HG02938 (cell line): ENCODE measurements at regions not wholly inside any gene's neighbourhood (a gene's known extent, or its start where the extent isn't known, plus 50 kb on each side); places are given as distances from the start of the nearest gene placed in this dataset.
"Not testable (repeated sequence)": the region's sequence is repeated elsewhere in the genome, so short reads cannot be mapped to it uniquely, and the experiment has no call there.

Experiments used
- ATAC-seq: cut with Tn5 transposase; IDR thresholded peaks from one replicate; pipeline ENCODE4 v1.9.1; 2021; ENCODE audit warnings: mild to moderate bottlenecking, moderate library complexity; ENCODE audit not compliant: unreplicated experiment

DNA sequence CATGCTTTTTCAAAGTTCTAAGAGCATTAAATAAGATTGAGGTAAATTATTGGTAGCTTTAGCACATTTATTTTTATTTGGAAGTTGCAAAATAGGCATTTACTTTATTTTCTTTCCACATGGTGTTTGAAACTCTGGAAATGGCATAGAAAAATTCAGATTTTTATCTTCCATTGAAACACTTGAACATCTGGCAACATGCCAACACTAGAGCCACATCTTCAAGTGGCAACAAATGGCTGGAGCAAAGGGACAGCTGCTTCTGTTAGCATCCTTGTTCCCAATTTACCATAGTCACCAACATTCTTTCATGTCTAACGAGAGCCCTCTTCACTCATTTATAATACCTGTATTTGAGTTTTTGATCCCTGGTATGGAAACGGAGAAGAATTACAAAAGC lies 539.9 kb downstream of the ZNF608 start:
- no peak for ATAC-seq

DNA sequence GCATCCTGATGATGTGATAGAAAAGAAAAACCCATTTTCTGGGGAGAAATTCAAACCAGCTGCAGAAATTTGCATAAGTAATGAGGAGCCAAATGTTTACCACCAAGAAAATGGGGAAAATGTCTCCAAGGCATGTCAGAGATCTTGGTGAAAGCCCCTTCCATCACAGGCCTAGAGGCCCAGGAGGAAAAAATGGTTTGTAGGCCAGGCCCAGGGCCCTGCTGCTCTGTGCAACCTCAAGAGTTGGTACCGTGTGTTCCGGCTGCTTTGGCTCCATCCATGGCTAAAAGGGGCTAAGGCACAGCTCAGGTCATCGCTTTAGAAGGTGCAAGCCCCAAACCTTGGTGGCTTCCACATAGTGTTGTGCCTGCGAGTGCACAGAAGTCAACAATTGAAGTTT lies 543.1 kb downstream of the ZNF608 start:
- ATAC-seq, result no peak

DNA sequence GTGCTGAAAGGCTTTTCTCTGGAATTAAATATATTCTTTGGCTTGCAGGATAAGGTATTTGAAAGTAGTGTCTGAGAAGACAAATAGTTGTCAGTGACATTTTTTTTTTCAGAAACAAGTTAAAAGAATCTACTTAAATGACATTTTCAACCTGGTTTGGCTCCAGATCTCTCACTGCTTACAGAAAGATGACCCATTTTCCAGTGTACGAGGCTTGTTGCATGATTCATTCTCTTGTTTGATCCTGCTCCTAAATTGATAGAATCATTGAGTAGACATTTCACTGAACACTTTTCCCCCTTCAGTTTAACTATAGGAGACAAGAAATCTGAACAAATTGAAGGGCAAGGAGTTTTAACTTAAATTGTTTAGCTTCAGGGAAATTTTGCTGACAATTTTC lies 546.1 kb downstream of the ZNF608 start:
- ATAC-seq, result no peak

DNA sequence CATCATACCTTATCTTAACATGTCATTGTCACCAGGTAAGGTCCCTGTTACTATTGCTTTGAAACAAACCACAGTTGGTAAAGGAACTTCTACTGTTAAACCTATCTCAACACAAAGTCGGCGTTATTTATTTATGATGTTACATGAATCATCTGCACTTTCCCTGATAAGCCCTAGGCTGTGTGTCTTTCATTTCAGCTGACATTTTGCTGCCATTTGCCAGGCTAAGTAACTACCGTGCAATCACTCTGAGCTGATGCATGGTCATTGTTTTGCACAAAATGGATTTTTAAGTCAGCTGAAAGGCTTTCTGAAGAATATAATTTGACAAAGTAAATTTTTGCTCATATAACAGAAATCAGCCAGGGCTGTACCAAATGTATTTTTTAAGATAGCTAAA lies 546.5 kb downstream of the ZNF608 start:
- no peak for ATAC-seq

DNA sequence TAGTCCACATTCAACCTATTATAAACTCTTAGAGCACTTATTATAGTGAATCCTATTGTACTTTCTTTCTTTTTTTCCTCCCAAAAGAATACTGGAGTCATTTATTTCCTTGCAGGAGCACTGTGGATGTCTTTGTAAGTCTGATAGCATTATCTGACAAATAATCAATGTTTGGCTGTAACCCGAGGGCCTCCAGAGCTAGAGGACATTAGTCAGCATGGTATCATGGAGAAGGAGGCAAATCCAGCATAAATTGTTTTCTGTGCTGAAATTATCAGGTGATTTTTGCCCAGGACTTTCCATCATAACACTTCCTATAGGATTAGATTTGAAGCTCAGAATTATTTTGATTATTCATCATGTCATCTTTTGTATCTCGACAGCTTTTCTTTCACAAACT lies 551.0 kb downstream of the ZNF608 start:
- no peak for ATAC-seq

DNA sequence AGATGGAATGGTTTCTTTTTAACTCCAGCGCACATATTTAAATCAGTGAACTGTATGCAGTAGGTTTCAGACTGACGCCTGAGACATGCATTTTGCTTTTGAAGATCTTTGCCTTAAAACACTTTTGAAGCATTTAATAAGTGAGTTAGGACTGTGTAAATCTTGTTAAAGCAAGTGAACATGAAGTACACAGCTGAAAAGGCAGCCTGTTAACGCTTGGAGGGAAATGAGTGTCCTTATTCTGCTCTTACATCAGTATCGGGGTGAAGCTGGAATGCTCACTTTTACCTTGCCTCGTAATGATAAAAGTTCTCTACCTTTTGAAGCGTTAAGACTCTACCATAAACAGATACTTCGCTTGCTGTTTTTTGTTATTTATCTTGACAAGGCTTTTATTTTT lies 552.2 kb downstream of the ZNF608 start:
- no peak for ATAC-seq

DNA sequence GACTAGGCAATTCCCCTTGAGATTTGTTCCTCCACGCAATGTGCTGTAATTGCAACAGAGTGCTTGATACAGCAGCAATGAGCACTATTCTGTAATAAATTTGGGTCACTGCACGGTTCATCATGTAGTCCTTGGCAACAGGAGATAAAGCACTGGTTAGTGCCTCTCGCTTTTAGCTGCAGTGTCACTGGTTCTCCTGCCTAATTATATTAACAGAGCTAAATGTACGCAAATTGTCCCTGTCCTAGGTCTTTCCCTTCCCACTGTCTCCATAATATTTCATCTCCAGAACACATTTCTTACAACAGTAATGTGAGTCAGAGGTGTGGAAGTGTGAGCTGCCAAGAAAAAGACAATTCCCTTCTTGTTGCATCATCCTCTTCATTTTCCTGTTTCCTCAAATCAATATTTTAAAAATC lies 553.1 kb downstream of the ZNF608 start:
- ATAC-seq, result no peak

DNA sequence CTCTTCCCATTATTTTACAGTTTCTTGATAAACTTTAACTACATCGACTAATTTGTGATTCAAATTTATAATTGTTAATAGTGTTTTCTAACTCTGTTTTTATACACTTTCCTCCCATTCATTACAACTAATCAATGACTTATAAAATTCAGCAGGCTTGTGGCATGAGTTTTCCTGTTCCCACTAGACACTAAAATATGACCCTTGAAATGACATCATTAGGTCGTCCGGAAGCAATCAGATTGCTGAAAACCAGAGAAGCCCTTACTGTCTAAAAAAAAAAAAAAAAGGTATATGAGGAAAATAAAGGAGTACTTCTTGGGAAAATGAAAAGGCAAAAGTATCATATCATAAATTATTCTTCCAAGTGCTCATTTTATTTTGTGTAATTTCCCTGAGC lies 553.7 kb downstream of the ZNF608 start:
- no peak for ATAC-seq

DNA sequence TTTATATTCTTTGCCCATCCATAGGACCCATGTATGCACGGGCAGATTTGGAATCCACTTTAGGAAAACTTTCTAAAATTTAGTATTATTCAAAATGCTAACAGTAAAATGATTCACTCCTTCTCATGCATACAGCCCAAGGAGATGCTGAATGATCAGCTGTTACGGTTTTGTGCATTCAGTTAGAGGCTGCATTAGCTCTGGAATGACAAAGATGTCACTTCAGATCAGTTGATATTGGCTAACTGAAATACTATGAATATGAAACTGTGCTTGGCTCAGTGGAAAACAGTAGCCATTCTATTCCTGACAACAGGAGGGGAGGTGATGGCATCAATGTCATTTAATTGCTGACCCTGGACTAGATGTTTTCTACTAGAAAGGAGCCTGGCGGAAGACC lies 560.7 kb downstream of the ZNF608 start:
- ATAC-seq, result no peak

DNA sequence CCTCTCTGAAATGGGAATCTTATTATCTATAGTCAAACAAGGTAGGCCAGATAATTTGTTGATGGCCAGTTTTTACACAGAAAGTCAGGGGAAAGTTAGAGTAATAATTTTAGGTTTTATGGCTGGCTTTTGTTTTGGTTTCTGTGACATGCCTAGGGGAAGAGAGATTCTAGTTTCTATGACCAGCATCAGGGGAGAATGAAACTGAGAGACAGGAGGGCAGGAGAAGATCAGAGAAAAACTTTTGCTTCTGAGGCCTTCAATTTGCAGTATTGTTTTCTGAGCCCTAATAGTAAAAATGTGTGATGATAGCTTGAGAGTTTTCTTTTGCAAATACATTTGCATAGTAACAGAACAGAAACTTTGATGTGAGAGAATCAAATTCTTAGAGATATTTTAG lies 564.3 kb downstream of the ZNF608 start:
- no peak for ATAC-seq

DNA sequence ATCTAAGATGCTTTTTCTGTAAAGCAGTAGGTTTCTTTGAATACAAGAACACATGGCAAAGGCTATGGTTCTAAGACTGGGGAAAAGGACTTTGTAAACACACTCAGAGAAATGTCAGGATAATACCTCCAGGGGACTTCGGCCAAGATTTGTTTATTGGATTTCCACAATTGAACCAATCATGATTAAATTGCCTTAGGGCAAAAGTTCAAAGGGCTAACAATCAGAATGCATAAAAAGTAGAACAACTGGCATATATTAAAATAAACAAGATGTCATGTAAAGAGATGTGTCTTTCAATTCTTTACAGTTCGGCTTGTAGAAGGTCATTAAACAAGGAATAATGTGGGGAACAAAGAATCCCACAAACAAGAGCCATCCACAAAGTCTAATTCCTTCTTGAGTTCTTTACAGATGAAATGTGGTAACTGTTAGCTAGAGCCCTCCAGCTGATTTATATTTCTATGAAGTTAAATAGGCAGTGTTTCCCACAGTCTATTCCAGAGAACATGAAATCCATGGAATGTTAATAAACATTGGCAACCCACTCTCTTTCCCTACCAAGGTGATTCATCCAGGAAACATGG lies 565.5 kb downstream of the ZNF608 start:
- no peak for ATAC-seq

DNA sequence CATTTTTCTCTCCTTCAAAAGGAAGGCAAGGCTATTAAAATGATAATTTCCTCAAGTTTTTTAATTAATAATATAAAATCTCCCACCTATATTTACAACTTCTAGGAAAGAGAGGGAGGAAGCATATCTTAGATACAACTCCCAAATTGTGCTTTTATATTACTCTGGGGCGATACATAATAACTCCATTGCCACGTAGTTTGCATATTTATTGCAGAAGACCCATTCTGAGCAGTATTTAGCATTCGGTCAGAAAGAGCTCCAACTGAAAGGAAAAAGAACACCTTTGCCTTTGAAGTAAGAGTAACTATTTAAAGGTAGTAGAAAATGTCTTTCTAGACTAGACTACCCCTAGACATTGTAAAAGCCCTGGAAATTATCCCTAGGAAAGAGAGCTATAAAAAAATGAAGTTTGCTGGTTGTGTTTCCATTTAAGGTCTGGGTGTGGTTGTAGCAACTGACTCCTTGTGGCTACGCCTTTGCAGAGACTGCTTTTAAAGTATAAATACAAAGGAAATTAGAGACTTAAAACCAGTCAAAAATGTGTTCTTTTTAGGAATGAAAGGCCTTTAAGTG lies 566.1 kb downstream of the ZNF608 start:
- ATAC-seq, result no peak

DNA sequence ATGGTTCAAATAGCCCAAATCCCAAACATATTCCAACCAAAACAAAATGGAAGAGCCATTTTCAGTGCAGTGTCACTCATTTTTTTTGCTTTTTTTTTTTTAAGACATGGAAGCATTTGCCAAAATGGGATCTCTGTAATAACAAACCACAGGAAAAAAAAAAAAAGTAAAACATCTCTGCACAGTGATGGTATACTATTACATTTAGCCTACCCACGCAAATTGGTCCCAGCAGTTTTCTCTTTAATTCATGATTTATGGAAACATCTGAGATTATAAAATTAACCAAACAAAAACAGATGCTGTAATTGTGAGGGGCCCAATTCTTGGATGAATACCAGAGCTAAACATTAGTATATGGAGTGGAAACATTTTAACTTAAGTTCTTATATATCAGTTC lies 566.6 kb downstream of the ZNF608 start:
- ATAC-seq, result no peak

DNA sequence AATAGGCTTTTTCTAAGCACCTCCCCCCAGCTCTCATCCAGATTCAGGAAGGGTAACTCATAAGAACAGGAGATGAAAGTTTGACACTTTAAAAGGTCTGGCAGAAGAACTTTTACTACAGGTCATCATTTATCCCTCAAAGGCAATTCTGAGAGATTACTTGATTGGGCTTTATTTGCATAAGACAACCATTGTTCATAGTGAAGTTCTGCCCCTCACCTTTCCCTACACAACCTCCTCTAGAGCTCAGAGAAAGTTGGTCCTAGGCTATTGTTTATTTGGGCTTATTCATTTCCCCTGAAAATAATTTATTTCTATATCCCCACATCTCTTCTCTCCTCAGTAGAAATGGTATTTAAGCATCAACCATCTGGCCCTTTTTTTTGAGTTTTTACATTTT lies 568.4 kb downstream of the ZNF608 start:
- no peak for ATAC-seq

DNA sequence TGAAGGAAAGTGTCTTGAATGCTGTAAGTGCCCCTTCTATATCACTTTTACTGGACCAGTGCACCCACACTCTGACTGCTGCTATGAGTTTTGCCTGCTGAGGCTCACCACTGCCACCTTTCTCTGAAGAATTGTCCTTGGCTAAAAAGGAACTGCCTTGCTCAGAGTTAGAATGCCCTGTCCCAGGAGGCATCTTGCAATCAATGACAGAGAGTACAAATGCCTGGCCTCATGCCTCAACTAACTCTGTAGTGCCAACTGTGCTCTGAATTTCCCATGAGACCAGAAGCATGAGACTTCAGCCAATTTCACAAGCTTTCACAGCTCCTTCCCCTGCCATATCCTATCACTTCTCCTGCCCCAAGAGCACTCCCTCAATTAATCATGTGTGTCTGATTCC lies 569.7 kb downstream of the ZNF608 start:
- no peak for ATAC-seq

DNA sequence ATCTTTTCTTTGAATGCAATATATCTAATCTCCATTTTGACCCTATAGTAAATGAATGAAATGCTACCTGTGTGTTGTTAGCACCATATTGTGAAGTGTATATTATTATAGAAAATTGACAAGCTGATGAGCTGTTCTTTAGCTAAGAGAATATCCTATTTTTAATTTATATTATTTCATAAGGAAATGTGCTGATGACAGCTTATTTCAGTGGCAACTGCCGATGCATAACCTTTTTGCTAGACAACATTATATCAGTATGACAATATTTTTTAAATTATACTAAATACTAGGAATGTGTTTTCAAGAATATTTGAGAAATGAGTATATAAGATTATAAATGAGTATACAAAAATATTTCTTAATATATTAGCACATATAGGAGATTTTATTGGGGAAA lies 573.1 kb downstream of the ZNF608 start:
- no peak for ATAC-seq

DNA sequence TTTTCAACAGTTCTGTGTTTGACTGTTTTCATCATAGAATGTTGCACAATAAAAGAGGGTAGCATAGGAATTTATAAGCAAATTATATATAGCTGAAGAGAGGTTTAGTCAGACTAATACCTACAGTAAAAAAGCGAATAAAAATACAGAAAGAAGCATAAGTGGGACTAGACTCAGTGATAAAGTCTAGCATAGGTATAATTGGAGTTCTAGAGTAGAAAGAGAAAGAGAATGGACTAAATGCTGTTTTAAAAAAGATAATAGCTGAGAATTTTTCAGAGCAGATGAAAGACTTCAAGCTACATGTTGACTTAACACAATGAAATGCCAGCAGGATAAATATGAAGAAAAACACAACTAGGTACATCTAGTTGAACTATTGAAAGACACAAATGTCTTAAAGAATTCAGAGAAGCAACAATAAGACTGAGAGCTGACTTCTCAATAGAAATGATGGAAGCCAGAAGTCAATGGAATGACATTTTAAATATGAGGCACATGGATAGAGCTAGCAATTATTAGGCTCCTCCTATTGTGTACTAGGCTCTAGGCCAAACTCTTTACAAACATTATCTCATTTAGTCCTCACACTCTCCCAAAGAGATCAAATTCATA lies 573.9 kb downstream of the ZNF608 start:
- no peak for ATAC-seq

DNA sequence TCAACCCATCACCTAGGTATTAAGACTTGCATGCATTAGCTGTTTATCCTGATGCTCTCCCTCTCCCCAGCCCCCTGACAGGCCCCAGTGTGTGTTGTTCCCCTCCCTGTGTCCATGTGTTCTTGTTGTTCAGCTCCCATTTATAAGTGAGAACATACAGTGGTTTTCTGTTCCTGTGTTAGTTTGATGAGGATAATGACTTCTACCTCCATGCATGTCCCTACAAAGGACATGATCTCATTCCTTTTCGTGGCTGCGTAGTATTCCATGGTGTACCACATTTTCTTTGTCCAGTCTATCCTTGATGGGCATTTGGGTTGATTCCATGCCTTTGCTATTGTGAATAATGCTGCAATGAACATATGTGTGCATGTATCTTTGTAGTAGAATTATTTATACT lies 578.3 kb downstream of the ZNF608 start:
- ATAC-seq, result not testable (repeated sequence)

DNA sequence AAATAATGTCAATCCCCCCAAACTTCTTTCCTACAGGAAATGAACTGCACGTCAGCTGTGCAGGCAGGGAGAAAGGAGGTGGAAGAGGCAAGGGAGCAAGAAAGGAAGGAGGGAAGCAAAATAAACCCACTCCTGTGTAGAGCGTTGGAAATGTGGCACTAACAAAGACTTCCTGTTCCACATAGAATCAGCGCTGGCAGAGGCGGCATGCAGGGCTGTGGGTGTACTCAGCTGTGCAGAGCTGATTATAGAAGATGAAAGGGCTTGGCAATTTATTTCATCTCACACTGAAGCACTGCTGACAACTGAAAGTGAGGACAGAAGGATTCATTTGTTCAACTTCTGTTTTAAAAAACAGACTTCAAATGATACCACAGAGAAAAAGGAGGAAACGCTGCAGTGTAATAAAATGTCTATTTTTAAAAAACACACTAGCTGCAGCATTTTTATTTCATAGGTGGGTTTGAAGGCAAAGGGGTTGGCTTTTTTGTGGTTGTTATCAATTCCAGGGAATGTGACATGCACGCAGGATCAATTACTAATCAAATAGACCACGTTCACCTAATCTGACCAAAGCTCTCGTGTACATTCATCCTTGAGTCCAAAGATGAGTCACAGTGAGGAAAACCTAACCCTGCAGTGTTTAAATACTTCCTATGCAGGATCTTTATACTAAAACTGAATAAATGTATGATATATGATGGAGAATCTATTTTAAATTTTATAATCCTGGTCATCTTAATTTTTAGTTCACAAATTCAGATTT lies 583.5 kb downstream of the ZNF608 start:
- ATAC-seq, result no peak

DNA sequence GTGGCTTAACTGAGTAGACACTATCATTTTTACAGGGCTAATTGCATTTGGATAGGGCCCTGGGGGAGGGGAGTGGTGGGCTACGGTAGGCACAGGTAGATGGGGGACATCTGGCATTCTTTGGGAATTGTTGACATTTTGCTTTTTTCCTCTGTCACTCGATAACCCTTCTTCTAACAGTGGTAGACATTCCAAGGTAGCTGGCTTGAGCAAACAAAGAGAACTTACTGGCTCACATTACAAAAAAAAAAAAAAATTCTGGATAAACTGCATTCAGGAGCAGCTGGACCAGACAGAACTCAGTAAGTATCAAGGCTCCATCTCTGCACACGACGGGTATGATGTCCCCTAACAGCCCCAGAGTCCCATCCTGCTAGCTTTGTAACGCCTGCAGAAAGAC lies 585.2 kb downstream of the ZNF608 start:
- no peak for ATAC-seq

DNA sequence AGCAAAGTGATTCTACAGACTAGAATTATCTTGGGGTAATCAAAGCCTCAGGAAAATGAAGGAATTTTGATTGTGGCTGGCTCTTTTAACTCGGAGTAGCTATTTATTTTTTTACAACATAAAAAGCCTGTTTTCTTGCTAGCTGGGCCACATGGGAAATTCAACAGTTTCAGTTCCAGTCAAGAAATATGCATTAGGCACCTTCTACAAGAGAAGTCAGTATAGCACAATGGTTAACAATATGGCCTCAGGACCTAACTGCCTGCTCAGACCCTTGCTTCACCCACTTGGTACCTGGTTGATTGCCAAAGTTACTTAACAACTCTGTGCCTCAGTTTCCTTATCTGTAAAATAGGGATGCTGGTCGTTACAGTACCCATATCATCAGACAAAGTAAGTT lies 586.2 kb downstream of the ZNF608 start:
- no peak for ATAC-seq

DNA sequence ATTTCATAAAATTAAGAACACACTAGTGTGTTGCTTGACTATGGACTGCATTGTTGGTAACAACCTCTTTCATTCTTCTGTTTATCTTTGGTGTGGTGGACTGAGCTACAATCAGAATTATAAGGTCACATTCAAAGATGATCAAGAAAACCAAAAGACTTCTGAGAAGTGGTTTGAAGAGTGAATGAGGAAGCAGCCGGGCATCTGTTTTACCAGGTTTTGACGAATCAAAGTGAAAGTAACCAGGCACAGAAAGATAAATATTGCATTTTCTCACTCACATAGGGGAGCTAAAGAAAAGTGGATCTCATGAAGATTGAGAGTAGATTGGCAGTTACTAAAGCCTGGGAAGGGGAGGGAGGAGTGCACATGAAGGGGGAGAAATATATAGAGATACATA lies 589.1 kb downstream of the ZNF608 start:
- no peak for ATAC-seq
